ENCODE measurements at regions not wholly inside any gene's neighbourhood (a gene's known extent, or its start where the extent isn't known, plus 50 kb on each side); places are given as distances from the start of the nearest gene placed in this dataset.

DNA sequence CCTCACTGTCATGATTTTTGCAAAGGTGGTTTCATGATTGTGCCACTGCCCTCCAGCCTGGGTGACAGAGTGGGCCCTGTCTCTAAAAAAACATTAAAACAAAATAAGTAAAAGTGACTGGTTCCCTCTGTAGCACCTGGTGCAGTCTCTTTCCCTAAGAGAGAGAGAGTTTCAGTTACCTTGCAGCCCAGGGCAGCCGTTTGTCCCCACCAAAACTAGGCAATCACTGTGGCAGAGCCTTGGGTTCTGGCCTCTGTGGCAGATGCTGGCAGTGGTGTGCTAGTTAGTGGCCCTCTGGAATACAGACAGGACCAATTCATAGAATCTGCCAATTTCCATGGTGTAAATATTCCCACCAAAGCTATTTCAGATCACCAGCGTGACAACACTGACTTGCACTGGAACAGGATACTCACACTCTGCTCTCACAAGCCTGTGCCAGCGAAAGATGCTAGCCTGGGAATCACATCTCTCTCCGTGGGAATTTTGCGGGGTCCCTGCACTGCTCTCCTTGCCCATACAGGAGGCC, 108.7 kb downstream of the TLR5 start:
- no peak for TF ChIP-seq POLR2A (IDR thresholded peaks at IDR 0.05; ENCODE audit: extremely low read depth, insufficient read length)
- TF ChIP-seq, protein P1, sequence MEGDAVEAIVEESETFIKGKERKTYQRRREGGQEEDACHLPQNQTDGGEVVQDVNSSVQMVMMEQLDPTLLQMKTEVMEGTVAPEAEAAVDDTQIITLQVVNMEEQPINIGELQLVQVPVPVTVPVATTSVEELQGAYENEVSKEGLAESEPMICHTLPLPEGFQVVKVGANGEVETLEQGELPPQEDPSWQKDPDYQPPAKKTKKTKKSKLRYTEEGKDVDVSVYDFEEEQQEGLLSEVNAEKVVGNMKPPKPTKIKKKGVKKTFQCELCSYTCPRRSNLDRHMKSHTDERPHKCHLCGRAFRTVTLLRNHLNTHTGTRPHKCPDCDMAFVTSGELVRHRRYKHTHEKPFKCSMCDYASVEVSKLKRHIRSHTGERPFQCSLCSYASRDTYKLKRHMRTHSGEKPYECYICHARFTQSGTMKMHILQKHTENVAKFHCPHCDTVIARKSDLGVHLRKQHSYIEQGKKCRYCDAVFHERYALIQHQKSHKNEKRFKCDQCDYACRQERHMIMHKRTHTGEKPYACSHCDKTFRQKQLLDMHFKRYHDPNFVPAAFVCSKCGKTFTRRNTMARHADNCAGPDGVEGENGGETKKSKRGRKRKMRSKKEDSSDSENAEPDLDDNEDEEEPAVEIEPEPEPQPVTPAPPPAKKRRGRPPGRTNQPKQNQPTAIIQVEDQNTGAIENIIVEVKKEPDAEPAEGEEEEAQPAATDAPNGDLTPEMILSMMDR (IDR thresholded peaks at IDR 0.05; ENCODE audit: low read depth, low read length) = no peak

Measured in NB4 (cell line).